CD4-positive, alpha-beta T cell treated with Interleukin-2 at 100 ng/mL for 4 hours (primary cell): ENCODE measurements at regions not wholly inside any gene's neighbourhood (a gene's known extent, or its start where the extent isn't known, plus 50 kb on each side); places are given as distances from the start of the nearest gene placed in this dataset.

Source experiments
- DNase-seq: peaks from one replicate; pipeline ENCODE4 v3.0.0-alpha.2; 2020; ENCODE audit warnings: low spot score

DNA sequence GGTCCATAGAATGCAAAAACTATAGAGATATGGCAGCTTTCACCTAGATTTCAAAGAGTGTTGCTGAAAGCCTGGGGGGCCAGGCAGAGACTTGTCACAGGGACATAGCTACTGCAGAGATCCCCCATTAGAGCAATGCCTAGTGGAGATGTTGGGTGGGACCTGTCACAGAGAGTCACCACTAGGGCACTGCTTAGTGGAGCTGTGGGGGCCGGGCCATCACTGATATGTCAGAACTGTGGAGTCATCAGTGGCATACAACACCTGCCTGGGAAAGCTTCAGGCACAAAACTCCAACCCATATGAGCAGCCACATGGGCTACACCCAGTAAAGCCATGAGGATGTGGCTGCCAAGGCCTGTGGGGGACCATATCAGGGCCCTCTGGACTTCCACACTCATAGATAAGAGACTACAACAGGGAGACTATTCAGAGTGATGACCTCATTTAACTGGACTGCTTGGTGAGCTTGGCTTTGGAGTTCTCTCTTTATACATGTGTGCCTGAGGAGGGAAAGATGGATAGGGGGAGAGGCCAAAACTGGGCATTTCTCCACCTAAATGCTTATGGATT, 176.3 kb downstream of the ZNF621 start:
- DNase-seq = no peak

DNA sequence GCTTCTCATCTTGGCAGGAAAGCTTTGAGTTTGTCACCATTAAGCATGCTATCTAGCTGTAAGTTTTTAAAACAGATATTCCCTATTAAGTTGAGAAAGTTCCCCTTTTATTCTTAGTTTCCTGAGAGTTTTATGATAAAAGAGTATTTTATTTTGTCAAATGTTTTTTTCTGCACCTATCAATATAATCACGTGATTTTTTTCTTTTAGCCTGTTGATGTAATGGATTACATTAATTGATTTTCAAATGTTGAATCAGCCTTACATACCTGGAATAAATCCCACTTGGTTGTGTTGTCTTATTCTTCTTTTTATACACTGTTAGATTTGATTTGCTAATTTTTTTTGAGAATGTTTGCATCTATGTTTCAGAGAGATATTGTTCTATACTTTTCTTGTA, 179.5 kb downstream of the ZNF621 start:
- DNase-seq = no peak

DNA sequence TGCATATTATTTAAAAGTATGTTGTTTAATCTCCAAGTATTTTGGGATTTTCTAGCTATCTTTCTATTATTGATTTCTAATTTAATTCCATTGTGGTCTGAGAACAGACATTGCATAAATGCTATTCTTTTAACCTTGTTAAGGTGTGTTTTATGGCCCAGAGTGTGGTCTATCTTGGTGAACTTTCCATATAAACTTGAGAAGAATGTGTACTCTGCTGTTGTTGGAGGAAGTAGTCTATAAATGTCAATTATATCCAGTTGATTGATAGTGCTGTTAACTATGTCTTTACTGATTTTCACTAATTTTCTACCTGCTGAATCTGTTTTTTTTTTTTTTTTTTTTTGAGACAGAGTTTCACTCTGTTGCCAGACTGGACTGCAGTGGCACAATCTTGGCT, 180.9 kb downstream of the ZNF621 start:
- no peak for DNase-seq

DNA sequence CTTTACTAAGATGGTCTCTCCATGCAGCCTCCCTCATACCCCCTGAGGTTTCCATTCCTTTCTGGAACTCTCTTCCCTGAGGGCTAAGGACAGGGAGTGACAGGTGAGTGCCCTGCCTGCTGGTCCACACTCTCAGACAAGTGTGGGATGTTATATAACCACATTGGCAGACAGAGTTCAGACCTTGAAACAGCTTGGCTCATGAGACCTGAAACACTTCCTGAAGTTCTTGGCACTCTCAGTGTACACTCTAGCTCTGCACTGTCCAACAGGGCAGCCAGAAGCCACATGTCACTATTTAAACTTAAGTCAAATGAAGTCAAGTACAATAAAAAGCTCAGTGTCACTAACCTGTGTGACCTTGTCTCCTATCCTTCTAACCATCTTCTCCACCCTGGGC, 188.5 kb downstream of the ZNF621 start:
- no peak for DNase-seq

DNA sequence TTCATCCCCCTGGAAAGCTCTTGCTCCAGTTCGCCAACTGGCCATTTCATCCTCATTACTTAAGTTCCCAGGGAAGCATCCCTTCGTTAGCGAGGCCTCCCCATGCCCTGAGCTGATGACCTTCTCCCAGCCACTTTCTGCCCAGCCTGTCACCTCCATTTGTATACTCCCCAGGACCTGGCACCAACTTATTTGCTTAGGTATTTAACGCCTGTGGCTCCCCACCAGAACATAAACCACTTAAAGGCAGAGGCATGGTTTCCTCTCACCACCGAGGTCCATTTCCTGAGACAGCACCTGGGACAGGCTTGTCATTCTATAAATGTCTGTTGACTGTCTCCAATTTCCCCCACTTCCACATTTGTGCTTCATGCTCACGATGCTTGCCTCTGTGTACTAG, 189.0 kb downstream of the ZNF621 start:
- no peak for DNase-seq

DNA sequence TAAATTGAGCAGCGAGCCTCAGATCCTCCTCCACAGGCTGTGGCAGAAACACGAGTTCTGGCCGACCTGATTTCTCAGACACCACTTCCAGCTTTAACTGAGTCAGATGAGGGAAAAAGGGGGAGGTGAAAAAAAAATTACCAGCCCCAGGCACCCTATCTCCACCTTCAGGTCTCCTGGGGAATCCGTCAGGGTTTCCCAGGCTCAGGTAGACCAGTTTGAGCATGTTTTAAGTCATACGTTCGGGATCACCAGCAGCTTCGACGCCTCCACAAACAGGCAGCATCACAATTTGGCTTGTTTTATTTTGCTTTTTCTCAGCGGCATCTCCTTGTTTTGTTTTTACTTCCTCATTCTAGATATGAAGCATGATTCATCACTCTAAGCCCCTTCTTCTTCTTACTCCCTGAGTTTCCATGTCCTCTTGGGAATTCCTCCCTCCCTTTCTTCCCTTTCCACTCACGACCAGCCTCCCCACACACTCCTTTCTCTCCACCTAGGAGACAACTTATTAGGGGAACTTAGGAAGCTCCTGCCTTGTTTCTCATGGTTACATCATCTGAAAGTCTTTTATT, 190.1 kb downstream of the ZNF621 start:
- DNase-seq = no peak

DNA sequence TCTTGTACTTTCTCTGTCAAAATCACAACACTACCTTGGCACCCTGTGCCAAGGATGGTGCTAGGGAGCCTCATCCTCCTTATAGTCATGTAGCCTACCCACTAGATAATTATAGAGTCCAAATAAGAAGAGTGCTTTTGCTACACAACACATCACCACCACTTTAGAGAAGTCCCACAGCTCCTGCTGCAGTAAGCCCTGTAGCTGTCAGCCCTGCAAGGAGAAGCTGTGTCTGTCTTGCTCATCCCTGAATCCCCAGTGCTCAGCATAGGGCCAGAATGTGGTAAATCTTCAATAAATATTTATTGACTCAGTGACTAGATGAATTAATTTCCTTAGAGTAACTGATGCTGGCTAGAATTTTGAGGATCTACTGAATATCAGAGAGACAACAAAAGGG, 190.8 kb downstream of the ZNF621 start:
- DNase-seq = no peak

DNA sequence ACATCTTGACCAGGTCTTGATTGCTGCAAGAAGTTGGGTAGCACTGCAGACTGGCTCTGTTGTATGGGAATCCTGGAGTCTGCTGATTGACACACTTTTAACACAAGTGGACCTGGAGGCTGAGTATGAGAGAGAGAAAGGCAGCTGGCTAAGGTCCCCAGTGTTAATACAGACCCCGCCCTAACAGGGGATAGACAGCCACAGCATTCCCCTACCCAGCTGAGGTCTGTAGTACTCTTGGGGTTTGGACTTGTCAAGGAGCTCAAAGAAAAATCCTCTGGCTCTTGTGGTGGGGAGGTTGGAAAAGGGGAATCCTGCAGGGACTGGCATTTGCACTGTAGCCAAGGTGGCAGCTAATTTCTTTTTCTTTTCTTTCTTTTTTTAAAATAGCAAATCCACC, 192.7 kb downstream of the ZNF621 start:
- DNase-seq = no peak

DNA sequence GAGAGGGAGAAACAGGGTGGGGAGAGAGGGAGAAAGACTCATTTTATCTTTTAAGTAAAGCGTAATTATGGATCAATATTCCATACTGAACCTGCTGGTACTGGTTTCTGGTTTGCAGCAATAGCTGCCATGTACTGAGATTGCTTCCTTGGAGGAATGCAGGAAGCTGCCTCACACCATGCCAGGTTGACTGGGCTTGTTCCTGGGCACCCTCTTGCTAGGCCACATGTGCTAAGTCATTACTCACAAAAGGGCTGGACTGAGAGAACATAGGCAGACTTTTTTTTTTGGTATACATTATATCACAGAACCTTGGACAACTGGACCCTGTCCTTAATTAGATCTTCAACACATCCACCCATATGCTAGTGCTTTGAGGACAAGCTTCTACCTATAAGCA, 193.4 kb downstream of the ZNF621 start:
- no peak for DNase-seq

DNA sequence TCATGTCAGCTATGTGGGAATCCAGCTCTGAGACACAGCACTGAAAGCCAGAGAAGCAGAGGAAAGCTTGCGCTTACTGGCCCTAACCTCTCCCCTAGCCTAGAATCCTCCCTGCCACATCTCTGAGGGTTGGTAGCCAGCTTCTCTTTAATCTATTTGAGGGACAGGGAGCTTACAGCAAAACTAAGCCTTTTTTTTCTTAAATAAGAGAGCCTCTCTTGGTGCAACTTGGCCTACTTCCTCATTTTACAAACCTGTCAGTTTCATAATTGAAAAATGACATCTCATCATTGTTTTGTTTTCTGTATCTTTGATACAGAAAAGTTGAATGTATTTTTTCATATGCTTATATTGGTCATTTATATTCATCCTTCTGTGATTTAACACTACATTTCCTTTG, 193.9 kb downstream of the ZNF621 start:
- no peak for DNase-seq

DNA sequence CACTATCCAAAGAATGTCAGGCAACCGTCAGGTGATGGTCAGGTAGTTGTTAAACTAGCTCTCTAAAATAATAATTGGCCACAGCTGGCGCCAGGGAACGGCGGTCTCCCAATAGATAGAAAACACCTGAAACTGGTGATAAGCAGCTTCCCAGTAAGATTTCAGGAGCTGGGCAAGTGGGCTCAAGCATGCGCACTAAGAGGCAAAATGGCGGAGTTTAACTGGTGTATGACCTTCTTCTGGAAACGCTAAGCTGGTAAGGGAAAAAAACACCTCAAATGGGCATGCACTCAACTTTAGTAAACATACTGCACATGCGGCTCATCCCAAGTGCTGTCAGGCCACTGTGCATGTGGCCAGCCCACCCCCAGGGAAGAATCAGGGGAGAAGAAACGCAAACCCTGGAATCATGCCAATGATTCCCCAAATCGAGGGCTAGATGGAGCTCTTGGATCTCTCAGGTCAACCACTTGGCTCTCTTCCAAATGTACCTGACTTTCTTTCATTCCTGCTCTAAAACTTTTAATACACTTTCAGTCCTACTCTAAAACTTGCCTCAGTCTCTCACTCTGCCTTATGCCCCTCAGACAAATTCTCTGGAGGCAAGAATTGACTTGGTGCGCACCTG, 195.0 kb downstream of the ZNF621 start:
- no peak for DNase-seq

DNA sequence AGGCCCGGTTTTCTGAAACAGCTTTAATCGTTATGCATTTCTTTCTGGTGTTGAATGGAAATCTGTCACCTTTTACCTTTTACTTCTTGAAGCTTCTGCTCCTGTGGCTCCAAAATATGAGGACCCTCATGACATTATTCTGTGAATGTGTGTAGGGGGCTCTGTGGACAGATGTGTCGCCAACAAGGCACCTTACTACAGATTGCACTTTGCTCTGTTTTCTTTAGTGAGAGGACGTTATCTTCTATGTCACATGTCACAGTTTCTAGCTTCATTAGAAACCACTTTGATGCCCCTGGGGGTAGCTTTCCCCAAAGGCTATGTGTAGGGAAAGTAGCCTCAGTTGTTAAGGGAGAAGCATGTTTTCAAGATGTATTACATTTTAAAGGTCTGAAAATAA, 195.6 kb downstream of the ZNF621 start:
- no peak for DNase-seq

DNA sequence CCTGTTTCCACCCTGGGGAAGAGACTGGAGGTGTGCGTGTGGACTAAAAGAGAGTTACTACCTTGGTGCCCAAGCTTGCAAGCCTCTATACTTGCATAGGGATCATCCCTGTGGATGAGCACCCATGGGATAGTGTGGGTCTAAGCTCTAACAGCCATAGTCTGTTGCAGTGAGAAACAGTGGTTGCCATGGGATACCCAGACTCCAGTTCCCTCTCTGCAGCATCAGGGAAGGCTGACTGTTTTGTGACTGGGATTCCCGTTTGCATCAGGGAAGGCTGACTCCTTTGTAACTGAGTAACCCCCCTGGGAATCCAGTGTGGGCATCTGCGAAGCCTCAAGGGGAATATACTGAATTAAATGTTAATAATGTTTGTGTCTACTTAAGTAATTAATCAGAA, 196.1 kb downstream of the ZNF621 start:
- DNase-seq = no peak

DNA sequence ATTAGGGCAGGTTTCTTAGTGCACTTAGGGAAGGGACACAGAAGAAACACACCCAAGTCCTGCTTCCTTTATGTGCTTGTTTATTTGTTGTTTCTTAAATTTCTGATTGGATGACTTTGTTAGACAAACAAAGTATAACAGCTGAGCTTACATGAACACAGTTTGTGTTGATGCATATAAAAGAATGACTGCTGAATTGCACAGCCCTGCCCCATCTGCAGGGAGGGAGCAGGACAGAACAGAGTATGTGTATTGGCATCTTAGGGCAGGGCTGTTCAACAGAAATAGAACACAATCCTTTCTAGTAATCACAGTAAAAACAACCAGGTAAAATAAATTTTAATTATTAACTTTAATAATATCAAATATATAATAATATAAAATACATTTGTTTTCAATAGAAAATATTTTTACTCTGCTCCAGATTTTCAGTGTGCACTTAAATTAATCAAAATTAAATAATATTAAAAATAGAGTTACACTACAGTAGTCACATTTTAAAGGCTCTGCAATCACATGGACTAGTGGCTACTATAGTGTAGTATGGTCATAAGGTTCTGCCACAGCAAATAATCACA, 198.4 kb downstream of the ZNF621 start:
- no peak for DNase-seq

DNA sequence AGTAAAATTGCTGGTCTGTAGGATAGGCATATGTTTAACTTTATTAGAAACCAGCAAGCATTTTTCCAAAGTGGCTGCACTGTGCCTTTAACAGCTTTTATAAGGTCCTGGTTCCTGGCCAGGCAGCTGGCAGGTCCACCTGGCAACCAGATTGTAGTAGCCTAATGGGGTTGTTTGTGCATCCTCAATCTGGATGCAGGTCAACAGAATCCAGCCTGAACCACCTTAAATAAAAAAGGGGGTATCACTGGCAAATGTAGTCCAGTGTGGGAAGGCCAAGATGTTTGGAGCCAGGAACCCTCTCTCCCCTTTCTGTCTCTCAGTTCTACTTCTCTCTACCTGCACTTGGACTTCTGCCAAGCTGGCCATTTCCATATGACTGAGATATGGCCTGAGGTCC, 200.3 kb downstream of the ZNF621 start:
- DNase-seq = no peak

DNA sequence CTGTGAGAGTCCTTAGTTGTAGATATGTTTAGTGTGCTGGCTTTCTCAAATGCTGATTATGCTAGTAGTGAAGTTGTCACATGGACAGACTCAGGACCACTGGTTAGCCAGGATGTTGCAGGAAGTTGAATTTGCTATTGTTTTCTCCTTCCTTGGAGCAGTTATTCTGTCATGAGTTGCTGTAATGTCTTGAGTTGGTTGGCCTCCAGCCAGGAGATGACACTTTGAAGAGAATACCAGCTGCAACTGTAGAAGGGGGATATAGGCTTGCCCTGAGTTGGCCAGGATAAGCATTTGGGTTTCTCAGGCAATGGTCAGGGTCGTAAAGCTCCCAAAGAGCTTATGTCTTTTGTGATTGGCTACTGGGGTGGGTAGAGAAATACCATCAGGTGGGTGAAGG, 206.7 kb downstream of the ZNF621 start:
- DNase-seq = no peak

DNA sequence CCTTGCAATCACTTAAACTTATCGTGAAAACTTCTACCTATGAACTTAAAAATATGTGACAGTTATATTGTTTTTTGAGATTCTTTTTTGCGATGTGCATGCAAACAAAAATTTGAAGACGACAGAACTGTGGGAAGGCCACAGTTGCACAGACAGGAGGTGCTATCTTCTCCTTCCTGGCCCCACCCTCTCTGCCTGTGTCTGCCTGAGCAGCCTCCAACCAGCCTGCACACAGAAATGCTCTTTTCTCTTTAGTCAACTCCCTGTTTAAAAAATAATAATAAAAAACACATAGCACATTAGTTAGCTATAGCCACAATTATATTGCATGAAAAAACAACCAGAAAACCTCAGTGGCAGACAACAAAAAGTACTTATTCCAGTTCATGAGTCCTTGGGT, 212.2 kb downstream of the ZNF621 start:
- no peak for DNase-seq

DNA sequence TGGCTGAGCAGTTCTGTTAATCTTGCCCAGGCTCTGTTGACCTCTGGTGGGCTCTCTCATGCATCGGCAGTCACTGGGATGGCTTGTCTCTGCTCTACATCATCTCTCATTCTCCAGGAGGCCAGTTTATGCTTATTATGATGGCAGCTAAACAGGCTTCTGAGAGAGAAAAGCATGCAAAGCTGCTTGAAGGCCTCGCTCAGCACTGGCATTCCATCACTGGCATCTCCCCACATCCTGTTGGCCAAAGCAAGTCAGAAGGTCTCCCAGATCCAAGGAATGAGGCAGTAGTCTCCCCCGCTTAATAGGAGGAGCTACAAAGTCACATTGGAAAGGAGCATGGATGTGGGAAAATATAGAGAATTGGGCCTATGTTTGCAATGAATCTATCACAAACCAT, 212.6 kb downstream of the ZNF621 start:
- no peak for DNase-seq

DNA sequence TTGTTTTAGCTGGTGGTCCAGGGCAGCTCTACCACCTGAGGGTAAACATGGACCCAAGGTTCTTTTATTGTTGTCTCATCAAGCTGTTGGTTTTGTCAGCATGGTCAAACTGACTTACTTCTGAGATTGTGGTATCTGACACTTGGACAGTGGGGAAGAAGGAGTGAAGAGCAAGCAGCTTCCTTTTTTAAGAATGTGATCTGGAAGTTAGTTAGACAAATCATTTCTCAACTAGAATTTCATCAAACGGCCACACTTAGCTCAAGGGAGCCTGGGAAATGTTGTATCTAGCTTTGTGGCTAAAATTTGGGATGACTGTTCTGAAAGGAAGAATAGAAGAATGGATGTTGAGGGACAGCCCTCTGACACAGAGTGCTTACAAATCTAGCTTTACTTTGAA, 215.2 kb downstream of the ZNF621 start:
- DNase-seq = no peak

DNA sequence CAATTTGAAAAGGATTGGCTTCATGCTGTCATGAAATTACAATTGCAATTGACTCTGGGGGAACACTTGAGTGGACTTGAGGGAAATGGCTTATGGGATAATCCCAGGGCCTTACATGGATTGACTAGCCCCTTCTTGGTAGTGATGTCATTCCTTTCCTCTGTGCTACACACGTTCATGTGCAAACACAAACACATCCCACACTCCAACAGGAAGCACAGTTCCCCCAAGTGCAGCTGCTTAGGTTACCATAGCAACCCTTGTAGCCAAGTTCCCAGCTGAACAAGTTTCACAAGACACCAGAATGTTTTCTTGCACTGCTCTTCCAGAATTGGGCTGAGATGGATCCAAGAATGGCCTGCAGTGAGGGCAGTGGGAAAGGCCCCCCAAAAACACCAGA, 217.0 kb downstream of the ZNF621 start:
- DNase-seq = no peak

DNA sequence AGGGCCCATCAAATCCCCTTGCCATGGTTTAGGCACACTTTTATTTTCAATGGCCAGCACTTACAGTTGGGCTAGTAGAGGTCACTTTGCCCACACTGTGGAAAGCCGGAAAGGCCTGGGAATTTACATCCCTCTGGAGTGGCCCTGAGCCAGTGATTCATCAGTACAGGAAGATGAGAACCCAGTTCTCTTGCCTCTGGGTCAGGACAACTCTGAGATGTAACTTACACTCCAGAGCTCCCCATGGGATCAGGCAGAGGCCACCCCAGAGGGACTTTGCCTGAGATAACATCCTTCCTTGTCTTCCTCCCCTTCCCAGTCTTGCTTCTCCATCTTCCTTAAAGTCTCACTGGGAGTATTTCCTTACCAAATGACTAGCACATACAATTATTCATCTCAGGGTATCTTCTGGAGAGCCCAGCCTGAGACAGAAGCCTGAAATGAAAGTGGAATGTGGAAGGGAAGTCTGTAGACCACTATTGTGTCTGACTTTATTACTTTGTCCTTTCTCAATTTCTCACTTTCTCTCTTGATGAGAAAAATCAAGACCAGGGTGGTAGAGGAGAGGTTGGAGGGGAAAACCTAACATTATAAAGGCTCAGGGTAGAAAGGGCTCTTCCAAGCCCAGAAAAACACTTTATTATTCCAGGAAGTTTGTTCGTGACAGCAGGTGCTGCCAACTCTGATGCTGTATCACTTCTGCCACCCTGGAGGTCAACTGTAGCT, 220.8 kb downstream of the ZNF621 start:
- DNase-seq = no peak

DNA sequence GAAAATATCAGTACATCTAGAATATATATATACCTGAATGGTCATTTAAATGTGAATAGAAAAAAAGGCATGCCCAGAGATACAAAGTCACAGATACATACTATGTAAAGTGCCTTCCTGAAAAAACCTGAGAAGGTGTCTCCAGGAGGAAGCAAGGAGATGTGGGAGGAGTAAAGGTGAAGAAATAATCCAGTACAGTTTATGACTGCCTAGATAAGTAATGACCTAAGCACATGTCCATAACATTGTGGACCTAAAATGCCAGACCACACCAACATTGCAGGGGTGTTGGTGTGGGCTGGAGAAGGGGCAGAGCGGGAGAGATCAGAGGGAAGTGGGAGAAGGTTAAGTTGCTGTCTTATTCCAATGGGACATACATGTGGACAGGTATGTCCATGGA, 226.9 kb downstream of the ZNF621 start:
- DNase-seq = no peak

DNA sequence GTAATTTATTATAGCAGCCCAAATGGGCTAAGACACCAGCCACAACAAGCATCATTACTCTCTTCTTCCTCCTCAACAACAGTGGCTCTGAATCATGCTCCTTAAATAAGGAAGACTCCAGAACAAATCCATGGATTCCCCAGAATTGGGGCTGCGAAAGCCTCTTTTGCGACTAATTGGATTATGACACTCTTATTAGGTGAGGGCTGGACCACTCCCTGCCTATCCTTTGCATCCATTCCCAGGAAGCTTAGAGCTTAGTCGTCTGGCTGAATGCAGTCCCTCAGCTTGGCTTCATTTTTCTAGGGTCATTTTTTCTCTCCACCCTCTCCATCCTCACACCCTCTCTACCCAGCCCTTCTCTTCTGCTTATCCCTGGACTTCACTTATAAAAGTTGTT, 227.7 kb downstream of the ZNF621 start:
- no peak for DNase-seq
